Erythroblast (primary cell): ENCODE measurements at regions not wholly inside any gene's neighbourhood (a gene's known extent, or its start where the extent isn't known, plus 50 kb on each side); places are given as distances from the start of the nearest gene placed in this dataset.

Experiments
- GATA1 ChIP-seq: IDR thresholded peaks from 2 replicates; pipeline ENCODE4 v1.6.1; 2011; ENCODE audit warnings: low read depth, mild to moderate bottlenecking, control low read depth, low read length, moderate library complexity
- POLR2A ChIP-seq: IDR thresholded peaks from 2 replicates; pipeline ENCODE4 v1.6.1; 2011; ENCODE audit warnings: mild to moderate bottlenecking, low read length

- TF ChIP-seq POLR2A (no peak), GATA1 (no peak)
These were observed 114.2 kb upstream of the KLHL29 start for GRCh38 chr2:23270810-23271209.
